Chondrocyte (in vitro differentiated cells): ENCODE measurements at regions not wholly inside any gene's neighbourhood (a gene's known extent, or its start where the extent isn't known, plus 50 kb on each side); places are given as distances from the start of the nearest gene placed in this dataset.
A peak's percentile ranks its signal among the peaks of the same experiment; 100 is the strongest.

Experiments
- DNase-seq: peaks from one replicate; pipeline ENCODE4 v3.0.0; 2021; ENCODE audit warnings: mixed read lengths, low spot score
- H3K27ac Mint-ChIP-seq: one replicate; pipeline ENCODE4 v1.8.0; 2021; ENCODE audit warnings: mild to moderate bottlenecking, moderate library complexity, mixed read lengths; ENCODE audit not compliant: unreplicated experiment
- H3K27me3 Mint-ChIP-seq: 2 replicates; pipeline ENCODE4 v1.8.0; 2021; ENCODE audit warnings: low read depth, mixed read lengths
- H3K36me3 Mint-ChIP-seq: 2 replicates; pipeline ENCODE4 v1.8.0; 2021; ENCODE audit warnings: low read depth, mixed read lengths
- H3K4me1 Mint-ChIP-seq: 2 replicates; pipeline ENCODE4 v1.8.0; 2021; ENCODE audit warnings: low read depth, mild to moderate bottlenecking, mixed read lengths
- H3K4me3 Mint-ChIP-seq: one replicate; pipeline ENCODE4 v1.8.0; 2021; ENCODE audit warnings: mild to moderate bottlenecking, moderate library complexity, mixed read lengths; ENCODE audit not compliant: unreplicated experiment
- H3K9me3 Mint-ChIP-seq: 2 replicates; pipeline ENCODE4 v1.8.0; 2021; ENCODE audit warnings: low read depth, mixed read lengths
- CTCF ChIP-seq: fragments of 200-600 bp; sonication (generic); IDR thresholded peaks from 2 replicates; pipeline ENCODE4 v1.5.0; 2021; ENCODE audit warnings: antibody characterized with exemption, mild to moderate bottlenecking, moderate library complexity

GRCh38 chr22:45082795-45083194, 73.0 kb upstream of the PHF21B start:
- Mint-ChIP-seq H3K9me3 (peaks cover 3% of the 10 kb centered on the region), H3K27me3 (peaks cover 39% of the 10 kb centered on the region), H3K4me3 (no peak overlapping the region), H3K27ac (no peak overlapping the region), H3K36me3 (no peaks in the 10 kb centered on the region), H3K4me1 (peaks cover 5% of the 10 kb centered on the region)
- no peak for DNase-seq
- TF ChIP-seq CTCF: peak; percentile 61

GRCh38 chr22:45083659-45084305, 74.0 kb upstream of the PHF21B start:
- H3K27me3 Mint-ChIP-seq: peaks cover 38% of the 10 kb centered on the region
- DNase-seq: no peak
- no peak for TF ChIP-seq CTCF
- H3K4me3 Mint-ChIP-seq: no peak overlapping the region
- H3K27ac Mint-ChIP-seq: no peak overlapping the region
- peaks cover 3% of the 10 kb centered on the region for H3K9me3 Mint-ChIP-seq
- H3K36me3 Mint-ChIP-seq: no peaks in the 10 kb centered on the region
- peaks cover 5% of the 10 kb centered on the region for H3K4me1 Mint-ChIP-seq

GRCh38 chr22:45084400-45084920, 74.7 kb upstream of the PHF21B start:
- peaks cover 3% of the 10 kb centered on the region for H3K9me3 Mint-ChIP-seq
- H3K36me3 Mint-ChIP-seq: no peaks in the 10 kb centered on the region
- no peak overlapping the region for H3K27ac Mint-ChIP-seq
- no peak for TF ChIP-seq CTCF
- DNase-seq: no peak
- no peak overlapping the region for H3K4me3 Mint-ChIP-seq
- peaks cover 33% of the 10 kb centered on the region for H3K27me3 Mint-ChIP-seq
- H3K4me1 Mint-ChIP-seq: peaks cover 5% of the 10 kb centered on the region

GRCh38 chr22:45087802-45088201, 75.9 kb upstream of the NUP50 start:
- H3K4me3 Mint-ChIP-seq: no peak overlapping the region
- no peak for DNase-seq
- peaks cover 10% of the 10 kb centered on the region for H3K4me1 Mint-ChIP-seq
- no peaks in the 10 kb centered on the region for H3K9me3 Mint-ChIP-seq
- no peak overlapping the region for H3K27ac Mint-ChIP-seq
- TF ChIP-seq CTCF: no peak
- H3K36me3 Mint-ChIP-seq: no peaks in the 10 kb centered on the region
- H3K27me3 Mint-ChIP-seq: peaks cover 19% of the 10 kb centered on the region

GRCh38 chr22:45088576-45088975, 75.1 kb upstream of the NUP50 start:
- H3K27me3 Mint-ChIP-seq: peaks cover 16% of the 10 kb centered on the region
- no peaks in the 10 kb centered on the region for H3K36me3 Mint-ChIP-seq
- DNase-seq: no peak
- H3K4me3 Mint-ChIP-seq: no peak overlapping the region
- H3K9me3 Mint-ChIP-seq: no peaks in the 10 kb centered on the region
- H3K4me1 Mint-ChIP-seq: peaks cover 10% of the 10 kb centered on the region
- no peak overlapping the region for H3K27ac Mint-ChIP-seq
- TF ChIP-seq CTCF: no peak
